Endothelial cell of umbilical vein (primary cell): ENCODE measurements at regions not wholly inside any gene's neighbourhood (a gene's known extent, or its start where the extent isn't known, plus 50 kb on each side); places are given as distances from the start of the nearest gene placed in this dataset.

ENCODE experiments used
- BruUV-seq: library from RNA; stranded (reverse); fragments of 400-500 nt; replicated peaks from 2 replicates; lab custom pipeline; 2021; lab: Mats Ljungman, UMichigan
- CTCF ChIA-PET: fragments of 300-600, 350-600 bp; sonication (Branson Sonifier 250); formaldehyde crosslinking; loops from one replicate; lab custom pipeline; 2021; ENCODE audit warnings: antibody characterized with exemption, inconsistent platforms; lab: Charles Lee
- POLR2A ChIA-PET: fragments of 300-600, 350-600 bp; sonication (Branson Sonifier 250); formaldehyde crosslinking; loops from one replicate; lab custom pipeline; 2021; ENCODE audit warnings: antibody characterized with exemption, inconsistent platforms; lab: Charles Lee
- DNase-seq: peaks from one replicate; pipeline ENCODE4 v3.0.0-alpha.2; 2011; ENCODE audit warnings: low read depth, low spot score
- FAIRE-seq: peaks from 2 replicates; lab custom pipeline; 2011; peaks lifted over from hg19 to GRCh38; lab: Jason Lieb, UNC
- H2AFZ ChIP-seq: 2 replicates; pipeline ENCODE4 v1.6.0; 2012; ENCODE audit warnings: low read depth, low read length, control low read depth, inconsistent platforms
- H3K27ac ChIP-seq: 2 replicates; pipeline ENCODE4 v1.5.1; 2011; ENCODE audit warnings: low read depth, mild to moderate bottlenecking, control low read depth, low read length, moderate library complexity; ENCODE audit not compliant: insufficient read depth
- H3K27me3 ChIP-seq, 2 experiments: 2 replicates each; pipeline versions ENCODE4 v1.6.0 to v1.6.1; 2011; ENCODE audit warnings: low read length in 2 of 2, mixed read lengths in 1 of 2; ENCODE audit not compliant: control insufficient read depth in 2 of 2, insufficient read depth in 2 of 2
- H3K36me3 ChIP-seq, 2 experiments: 2 replicates in 1 of 2; 3 replicates in 1 of 2; pipeline ENCODE4 v1.5.1; 2011; ENCODE audit warnings: low read length in 2 of 2, mild to moderate bottlenecking in 1 of 2, moderate library complexity in 1 of 2; ENCODE audit not compliant: control insufficient read depth in 2 of 2, insufficient read depth in 2 of 2; ENCODE audit errors: extremely low read depth in 1 of 2
- H3K4me1 ChIP-seq: 3 replicates; pipeline ENCODE4 v1.5.1; 2011; ENCODE audit warnings: mild to moderate bottlenecking, low read length; ENCODE audit not compliant: control insufficient read depth, insufficient read depth; ENCODE audit errors: extremely low read depth
- H3K4me2 ChIP-seq: 2 replicates; pipeline ENCODE4 v1.6.1; 2011; ENCODE audit warnings: low read length, control low read depth, mixed read lengths; ENCODE audit not compliant: insufficient read depth
- H3K4me3 ChIP-seq, 3 experiments: fragments of 200-600 bp in 1 of 3; sonication (generic), shearing (Covaris generic) in 1 of 3; replicated peaks in 1 of 3; 2 replicates each; pipeline ENCODE4 v1.5.1; 2011 to 2016; ENCODE audit warnings: control low read depth in 3 of 3, low read length in 3 of 3, mild to moderate bottlenecking in 2 of 3, inconsistent platforms in 1 of 3, low read depth in 1 of 3, moderate library complexity in 1 of 3; ENCODE audit not compliant: insufficient read depth in 1 of 3
- H3K79me2 ChIP-seq: 2 replicates; pipeline ENCODE4 v1.6.0; 2012; ENCODE audit warnings: low read length, inconsistent platforms; ENCODE audit not compliant: control insufficient read depth, insufficient read depth
- H3K9ac ChIP-seq: replicated peaks from 2 replicates; pipeline ENCODE3; 2011; ENCODE audit warnings: low read length, control low read depth; ENCODE audit not compliant: insufficient read depth; ENCODE audit errors: extremely low read depth
- H3K9me1 ChIP-seq: replicated peaks from 3 replicates; pipeline ENCODE4 v1.6.0; 2011; ENCODE audit warnings: mild to moderate bottlenecking, low read length; ENCODE audit not compliant: control insufficient read depth, insufficient read depth; ENCODE audit errors: extremely low read depth
- H3K9me3 ChIP-seq: replicated peaks from 2 replicates; pipeline ENCODE4 v1.5.1; 2012; ENCODE audit warnings: low read length, inconsistent platforms; ENCODE audit not compliant: control insufficient read depth, insufficient read depth
- H4K20me1 ChIP-seq: replicated peaks from 2 replicates; pipeline ENCODE3; 2011; ENCODE audit warnings: mild to moderate bottlenecking, low read length; ENCODE audit not compliant: control insufficient read depth, insufficient read depth; ENCODE audit errors: extremely low read depth
- EZH2 ChIP-seq: IDR thresholded peaks from 2 replicates; pipeline ENCODE4 v1.6.1; 2012; ENCODE audit warnings: borderline replicate concordance, low read depth, mild to moderate bottlenecking, moderate library complexity, low read length, inconsistent platforms; ENCODE audit not compliant: severe bottlenecking
- FOS ChIP-seq: IDR thresholded peaks from 2 replicates; pipeline ENCODE4 v1.6.1; 2011; ENCODE audit warnings: mild to moderate bottlenecking, low read length, moderate library complexity, borderline replicate concordance; ENCODE audit not compliant: insufficient read depth
- GATA2 ChIP-seq: IDR thresholded peaks from 2 replicates; pipeline ENCODE4 v1.7.0; 2011; ENCODE audit warnings: low read depth, mild to moderate bottlenecking, moderate library complexity, mixed read lengths, low read length; ENCODE audit not compliant: insufficient read length, insufficient read depth
- JUN ChIP-seq: IDR thresholded peaks from 2 replicates; pipeline ENCODE4 v1.6.1; 2011; ENCODE audit warnings: borderline replicate concordance, low read depth; ENCODE audit not compliant: insufficient read length, insufficient read depth
- MYC ChIP-seq: IDR thresholded peaks from one replicate; pipeline ENCODE4 v1.6.1; 2011; ENCODE audit warnings: mild to moderate bottlenecking, low read depth, low read length
- POLR2A ChIP-seq: IDR thresholded peaks from 2 replicates; pipeline ENCODE4 v1.6.1; 2012; ENCODE audit warnings: low read depth, mild to moderate bottlenecking, control low read depth, low read length
- POLR2AphosphoS5 ChIP-seq: IDR thresholded peaks from 2 replicates; pipeline ENCODE4 v1.6.1; 2012; ENCODE audit warnings: low read depth, mild to moderate bottlenecking, control low read depth, low read length, moderate library complexity; ENCODE audit not compliant: insufficient read depth
- dilution Hi-C: fragments of 300-500 bp; cut with MboI; formaldehyde crosslinking; loops from one replicate; pipeline ENCODE4 v1.15.0; 2019; ENCODE audit warnings: low sequenced_read_pairs; ENCODE audit not compliant: extremely low pct_ligation_motif_present
- intact Hi-C: fragments of 100-400 bp; cut with micrococcal nuclease; formaldehyde crosslinking; loops from one replicate; pipeline ENCODE4 v1.10.0; 2022
- TF ChIP-seq, protein P1 (sequence below): IDR thresholded peaks from 2 replicates; pipeline ENCODE4 v1.6.1; 2011; ENCODE audit not compliant: insufficient read depth, insufficient read length
- TF ChIP-seq, protein P2 (sequence below), 2 donors: IDR thresholded peaks; 1 replicate in 1 of 2; 2 replicates in 1 of 2; pipeline ENCODE4 v1.5.1; 2011; ENCODE audit warnings: low read length in 2 of 2, mild to moderate bottlenecking in 2 of 2, moderate library complexity in 2 of 2, control low read depth in 1 of 2, inconsistent platforms in 1 of 2, low read depth in 1 of 2; ENCODE audit not compliant: insufficient read depth in 1 of 2; ENCODE audit errors: extremely low read depth in 1 of 2

DNA sequence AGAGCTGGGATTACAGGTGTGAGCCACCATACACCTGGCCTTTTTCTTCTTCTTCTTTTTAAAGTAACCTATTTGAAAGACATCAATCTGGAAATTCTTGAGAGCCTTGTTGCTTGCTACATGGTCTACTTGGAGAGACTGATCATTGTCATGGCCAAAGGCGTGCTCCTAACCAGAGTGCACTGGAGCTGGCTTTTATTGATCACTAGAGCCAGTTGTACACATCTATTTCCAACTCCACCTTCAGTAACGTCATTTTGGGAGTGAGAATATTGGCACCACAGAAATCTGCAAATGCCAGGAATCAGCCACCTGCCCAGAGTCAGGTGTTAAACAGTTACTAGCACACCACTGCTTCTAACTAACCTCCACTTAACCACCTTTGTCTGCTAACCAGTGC lies 735.1 kb downstream of the TYW1 start:
- Histone ChIP-seq H3K9ac (no peak overlapping the region), H3K4me2 (no peak overlapping the region), H3K4me1 (no peaks in the 10 kb centered on the region), H3K36me3 (no peaks in the 10 kb centered on the region), H3K4me3 (no peak overlapping the region), H2AFZ (no peak overlapping the region), H3K27ac (no peak overlapping the region), H3K79me2 (no peaks in the 10 kb centered on the region), H3K27me3 (no peaks in the 10 kb centered on the region), H4K20me1 (no peaks in the 10 kb centered on the region), H3K9me3 (peaks cover 5% of the 10 kb centered on the region), H3K9me1 (no peaks in the 10 kb centered on the region)
- DNase-seq (no peak), FAIRE-seq (no peak)
- ChIA-PET CTCF (no interaction called here), POLR2A (no interaction called here)
- dilution Hi-C loops (no loop called here), intact Hi-C loops (no loop called here)
- no TSS peak for BruUV-seq
- TF ChIP-seq, protein P1, sequence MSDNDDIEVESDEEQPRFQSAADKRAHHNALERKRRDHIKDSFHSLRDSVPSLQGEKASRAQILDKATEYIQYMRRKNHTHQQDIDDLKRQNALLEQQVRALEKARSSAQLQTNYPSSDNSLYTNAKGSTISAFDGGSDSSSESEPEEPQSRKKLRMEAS: no peak
- no peak for TF ChIP-seq EZH2
- TF ChIP-seq, protein P2, sequence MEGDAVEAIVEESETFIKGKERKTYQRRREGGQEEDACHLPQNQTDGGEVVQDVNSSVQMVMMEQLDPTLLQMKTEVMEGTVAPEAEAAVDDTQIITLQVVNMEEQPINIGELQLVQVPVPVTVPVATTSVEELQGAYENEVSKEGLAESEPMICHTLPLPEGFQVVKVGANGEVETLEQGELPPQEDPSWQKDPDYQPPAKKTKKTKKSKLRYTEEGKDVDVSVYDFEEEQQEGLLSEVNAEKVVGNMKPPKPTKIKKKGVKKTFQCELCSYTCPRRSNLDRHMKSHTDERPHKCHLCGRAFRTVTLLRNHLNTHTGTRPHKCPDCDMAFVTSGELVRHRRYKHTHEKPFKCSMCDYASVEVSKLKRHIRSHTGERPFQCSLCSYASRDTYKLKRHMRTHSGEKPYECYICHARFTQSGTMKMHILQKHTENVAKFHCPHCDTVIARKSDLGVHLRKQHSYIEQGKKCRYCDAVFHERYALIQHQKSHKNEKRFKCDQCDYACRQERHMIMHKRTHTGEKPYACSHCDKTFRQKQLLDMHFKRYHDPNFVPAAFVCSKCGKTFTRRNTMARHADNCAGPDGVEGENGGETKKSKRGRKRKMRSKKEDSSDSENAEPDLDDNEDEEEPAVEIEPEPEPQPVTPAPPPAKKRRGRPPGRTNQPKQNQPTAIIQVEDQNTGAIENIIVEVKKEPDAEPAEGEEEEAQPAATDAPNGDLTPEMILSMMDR (IDR thresholded peaks at IDR 0.05; ENCODE audit: extremely low read depth in 1 of 2, insufficient read depth in 1 of 2, low read depth in 1 of 2, low read length in 2 of 2): no peak
- TF ChIP-seq POLR2AphosphoS5: no peak
- no peak for TF ChIP-seq JUN
- no peak for TF ChIP-seq FOS
- no peak for TF ChIP-seq MYC
- no peak for TF ChIP-seq POLR2A
- no peak for TF ChIP-seq GATA2
